Stimulated activated CD4-positive, alpha-beta T cell treated with anti-CD3 and anti-CD28 coated beads, Interleukin-4, amount 100 ng/mL, for 24 hours (primary cell): ENCODE measurements at regions not wholly inside any gene's neighbourhood (a gene's known extent, or its start where the extent isn't known, plus 50 kb on each side); places are given as distances from the start of the nearest gene placed in this dataset.

Experiments
- DNase-seq: peaks from one replicate; pipeline ENCODE4 v3.0.0-alpha.2; 2020

- no peak for DNase-seq
Observed at GRCh38 chr17:72025113-72025512, 95.7 kb upstream of the SOX9 start.

- peak; percentile 11 for DNase-seq
Observed at GRCh38 chr17:72030067-72030899, 90.5 kb upstream of the SOX9 start.

- no peak for DNase-seq
Observed at GRCh38 chr17:72031219-72031884, 89.5 kb upstream of the SOX9 start.

GRCh38 chr17:72033334-72033733, 87.5 kb upstream of the SOX9 start:
- no peak for DNase-seq

- no peak for DNase-seq
Observed at GRCh38 chr17:72034000-72034399, 86.8 kb upstream of the SOX9 start.

GRCh38 chr17:72038427-72038826, 82.4 kb upstream of the SOX9 start:
- no peak for DNase-seq

GRCh38 chr17:72039490-72039889, 81.3 kb upstream of the SOX9 start:
- DNase-seq: no peak

GRCh38 chr17:72046178-72046577, 74.6 kb upstream of the SOX9 start:
- DNase-seq: no peak

- DNase-seq: no peak
Observed at GRCh38 chr17:72046643-72047612, 73.9 kb upstream of the SOX9 start.

GRCh38 chr17:72049914-72050313, 70.9 kb upstream of the SOX9 start:
- no peak for DNase-seq

GRCh38 chr17:72053036-72053435, 67.8 kb upstream of the SOX9 start:
- DNase-seq: no peak

GRCh38 chr17:72053449-72053848, 67.4 kb upstream of the SOX9 start:
- no peak for DNase-seq

GRCh38 chr17:72056155-72056554, 64.7 kb upstream of the SOX9 start:
- no peak for DNase-seq

- DNase-seq: no peak
Observed at GRCh38 chr17:72056727-72057290, 64.0 kb upstream of the SOX9 start.

- no peak for DNase-seq
Observed at GRCh38 chr17:72060084-72060483, 60.7 kb upstream of the SOX9 start.

- no peak for DNase-seq
Observed at GRCh38 chr17:72063262-72063661, 57.6 kb upstream of the SOX9 start.

- no peak for DNase-seq
Observed at GRCh38 chr17:72063756-72064450, 56.9 kb upstream of the SOX9 start.

GRCh38 chr17:72064606-72065193, 56.1 kb upstream of the SOX9 start:
- no peak for DNase-seq

- no peak for DNase-seq
Observed at GRCh38 chr17:72065556-72065955, 55.3 kb upstream of the SOX9 start.

GRCh38 chr17:72068643-72069042, 52.2 kb upstream of the SOX9 start:
- DNase-seq: no peak

GRCh38 chr17:72069586-72070202, 51.1 kb upstream of the SOX9 start:
- no peak for DNase-seq
